H9 (cell line): ENCODE measurements at regions not wholly inside any gene's neighbourhood (a gene's known extent, or its start where the extent isn't known, plus 50 kb on each side); places are given as distances from the start of the nearest gene placed in this dataset.

ENCODE experiments used
- DNase-seq: peaks from one replicate; pipeline ENCODE4 v3.0.0-alpha.2; 2017
- H2AFZ ChIP-seq: one replicate; pipeline ENCODE4 v1.6.1; 2013; ENCODE audit warnings: mild to moderate bottlenecking, low read length, control low read depth, moderate library complexity
- H2AK5ac ChIP-seq: 2 replicates; pipeline ENCODE4 v1.6.1; 2013; ENCODE audit warnings: low read length, control low read depth, mixed read lengths; ENCODE audit not compliant: insufficient read length
- H2BK120ac ChIP-seq: one replicate; pipeline ENCODE4 v1.6.1; 2013; ENCODE audit warnings: low read depth, mild to moderate bottlenecking, low read length, control low read depth, inconsistent platforms; ENCODE audit not compliant: poor library complexity, severe bottlenecking
- H2BK12ac ChIP-seq: 2 replicates; pipeline ENCODE4 v1.6.1; 2013; ENCODE audit warnings: low read length, control low read depth, mixed read lengths, low read depth; ENCODE audit not compliant: insufficient read length
- H2BK15ac ChIP-seq: 2 replicates; pipeline ENCODE4 v1.6.1; 2013; ENCODE audit warnings: low read depth, low read length, control low read depth
- H2BK20ac ChIP-seq: one replicate; pipeline ENCODE4 v1.6.1; 2013; ENCODE audit warnings: low read depth, mild to moderate bottlenecking, low read length, control low read depth, inconsistent platforms; ENCODE audit not compliant: poor library complexity, severe bottlenecking
- H2BK5ac ChIP-seq: 2 replicates; pipeline ENCODE4 v1.6.1; 2013; ENCODE audit warnings: low read length, control low read depth, mixed read lengths; ENCODE audit not compliant: insufficient read length
- H3K14ac ChIP-seq: 2 replicates; pipeline ENCODE4 v1.6.1; 2013; ENCODE audit warnings: low read length, control low read depth; ENCODE audit not compliant: insufficient read depth
- H3K18ac ChIP-seq: 2 replicates; pipeline ENCODE4 v1.6.1; 2013; ENCODE audit warnings: low read depth, mild to moderate bottlenecking, mixed read lengths, low read length, control low read depth; ENCODE audit not compliant: insufficient read length
- H3K23ac ChIP-seq: 2 replicates; pipeline ENCODE4 v1.6.1; 2013; ENCODE audit warnings: low read length, control low read depth, mixed read lengths, low read depth; ENCODE audit not compliant: insufficient read length
- H3K23me2 ChIP-seq: 2 replicates; pipeline ENCODE4 v1.6.1; 2013; ENCODE audit warnings: low read depth, mild to moderate bottlenecking, mixed read lengths, low read length, control low read depth; ENCODE audit not compliant: insufficient read length, poor library complexity, severe bottlenecking
- H3K27ac ChIP-seq: 2 replicates; pipeline ENCODE4 v1.5.1; 2013; ENCODE audit warnings: low read length, control low read depth, mixed read lengths, low read depth; ENCODE audit not compliant: insufficient read length
- H3K27me3 ChIP-seq: 2 replicates; pipeline ENCODE4 v1.6.1; 2013; ENCODE audit warnings: low read length, control low read depth, inconsistent platforms; ENCODE audit not compliant: insufficient read depth
- H3K4ac ChIP-seq: 2 replicates; pipeline ENCODE4 v1.6.1; 2013; ENCODE audit warnings: low read depth, mild to moderate bottlenecking, control low read depth, inconsistent platforms, low read length, moderate library complexity
- H3K4me1 ChIP-seq: 2 replicates; pipeline ENCODE4 v1.6.1; 2013; ENCODE audit warnings: low read length, control low read depth, inconsistent platforms; ENCODE audit not compliant: insufficient read depth
- H3K4me2 ChIP-seq: 2 replicates; pipeline ENCODE4 v1.6.1; 2013; ENCODE audit warnings: low read length, control low read depth, mixed read lengths; ENCODE audit not compliant: insufficient read length, insufficient read depth
- H3K56ac ChIP-seq: 2 replicates; pipeline ENCODE4 v1.6.1; 2013; ENCODE audit warnings: low read depth, mild to moderate bottlenecking, mixed read lengths, low read length, control low read depth; ENCODE audit not compliant: insufficient read length
- H3K79me1 ChIP-seq: 2 replicates; pipeline ENCODE4 v1.6.1; 2013; ENCODE audit warnings: low read depth, mild to moderate bottlenecking, moderate library complexity, low read length, control low read depth, inconsistent platforms; ENCODE audit not compliant: insufficient read depth, poor library complexity, severe bottlenecking
- H3K79me2 ChIP-seq: 2 replicates; pipeline ENCODE4 v1.6.1; 2013; ENCODE audit warnings: low read length, control low read depth, inconsistent platforms; ENCODE audit not compliant: insufficient read depth
- H3K9ac ChIP-seq: 2 replicates; pipeline ENCODE4 v1.6.1; 2013; ENCODE audit warnings: low read length, control low read depth, mixed read lengths; ENCODE audit not compliant: insufficient read length; ENCODE audit errors: extremely low read depth
- H3K9me3 ChIP-seq: one replicate; pipeline ENCODE4 v1.6.1; 2013; ENCODE audit warnings: low read depth, low read length, inconsistent platforms; ENCODE audit not compliant: control insufficient read depth
- H3T11ph ChIP-seq: one replicate; pipeline ENCODE4 v1.6.1; 2013; ENCODE audit warnings: mild to moderate bottlenecking, low read length, control low read depth, inconsistent platforms
- H4K20me1 ChIP-seq: one replicate; pipeline ENCODE4 v1.6.1; 2013; ENCODE audit not compliant: control insufficient read depth, insufficient read length, insufficient read depth
- H4K5ac ChIP-seq: 2 replicates; pipeline ENCODE4 v1.6.1; 2013; ENCODE audit warnings: low read depth, mild to moderate bottlenecking, mixed read lengths, low read length, control low read depth; ENCODE audit not compliant: insufficient read length
- H4K8ac ChIP-seq: replicated peaks from 2 replicates; pipeline ENCODE4 v1.6.1; 2013; ENCODE audit warnings: low read length, control low read depth, mixed read lengths, low read depth; ENCODE audit not compliant: insufficient read length
- H4K91ac ChIP-seq: 2 replicates; pipeline ENCODE4 v1.6.1; 2013; ENCODE audit warnings: low read depth, mild to moderate bottlenecking, moderate library complexity, mixed read lengths, low read length, control low read depth; ENCODE audit not compliant: insufficient read length
- H3K27ac Mint-ChIP-seq, 3 experiments: 2 replicates in 2 of 3; 3 replicates in 1 of 3; pipeline ENCODE4 v1.8.0; 2020 to 2021; ENCODE audit warnings: mixed read lengths in 3 of 3, mild to moderate bottlenecking in 1 of 3, moderate library complexity in 1 of 3
- H3K27me3 Mint-ChIP-seq: 2 replicates; pipeline ENCODE4 v1.8.0; 2021; ENCODE audit warnings: low read depth, mild to moderate bottlenecking, moderate library complexity, mixed read lengths
- H3K36me3 Mint-ChIP-seq, 3 experiments: 2 replicates in 2 of 3; 3 replicates in 1 of 3; pipeline ENCODE4 v1.8.0; 2020 to 2021; ENCODE audit warnings: low read depth in 3 of 3, mixed read lengths in 3 of 3; ENCODE audit not compliant: insufficient read depth in 1 of 3
- H3K4me1 Mint-ChIP-seq, 2 experiments: 2 replicates each; pipeline ENCODE4 v1.8.0; 2020; ENCODE audit warnings: mixed read lengths in 2 of 2
- H3K4me3 Mint-ChIP-seq, 2 experiments: 2 replicates in 1 of 2; 3 replicates in 1 of 2; pipeline ENCODE4 v1.8.0; 2020 to 2021; ENCODE audit warnings: mild to moderate bottlenecking in 2 of 2, mixed read lengths in 2 of 2, moderate library complexity in 1 of 2
- H3K9me3 Mint-ChIP-seq, 2 experiments: 2 replicates in 1 of 2; 3 replicates in 1 of 2; pipeline ENCODE4 v1.8.0; 2020; ENCODE audit warnings: mild to moderate bottlenecking in 2 of 2, mixed read lengths in 2 of 2, moderate library complexity in 1 of 2
- WGBS: extraction: QIAGEN DNeasy Blood & Tissue Kit; methylation state at CpG from one replicate; pipeline ENCODE4 v1.1.7; 2013; ENCODE audit warnings: missing lambda C conversion rate, low lambda C conversion rate, mixed read lengths; ENCODE audit not compliant: insufficient read length; ENCODE audit errors: extremely low coverage; 5-methylcytosine and 5-hydroxymethylcytosine counted together
- TF ChIP-seq, protein P1 (sequence below): fragments of 200-600 bp; sonication (generic); conservative IDR thresholded peaks from 3 replicates; pipeline ENCODE4 v1.8.0; 2021; ENCODE audit warnings: antibody characterized with exemption, mild to moderate bottlenecking

GRCh38 chr1:168970926-168971659 lies 135.4 kb upstream of the ATP1B1 start:
- Histone ChIP-seq H3K27me3 (no peaks in the 10 kb centered on the region), H3T11ph (no peak overlapping the region), H3K9ac (no peak overlapping the region), H3K14ac (peak overlapping the region; percentile 46; the same call in 1 of the 2 replicates), H4K91ac (no peak overlapping the region), H3K4me1 (no peaks in the 10 kb centered on the region; the same call in 1 of the 2 replicates), H3K27ac (no peak overlapping the region), H2AK5ac (no peak overlapping the region), H3K56ac (no peak overlapping the region), H3K9me3 (no peaks in the 10 kb centered on the region), H2BK5ac (no peak overlapping the region), H3K79me1 (no peaks in the 10 kb centered on the region), H2AFZ (no peak overlapping the region), H4K5ac (no peak overlapping the region), H3K23me2 (no peaks in the 10 kb centered on the region), H2BK15ac (no peak overlapping the region), H4K20me1 (no peaks in the 10 kb centered on the region), H3K4me2 (no peak overlapping the region), H2BK120ac (no peak overlapping the region), H3K79me2 (no peaks in the 10 kb centered on the region), H3K18ac (no peak overlapping the region), H2BK20ac (no peak overlapping the region), H2BK12ac (no peak overlapping the region), H3K4ac (no peak overlapping the region), H4K8ac (no peak overlapping the region), H3K23ac (no peak overlapping the region)
- Mint-ChIP-seq H3K4me1 (peaks cover 9 to 12% of the 10 kb centered on the region in 2 experiments), H3K27ac (no peak overlapping the region; a peak in 1 of 7 replicates), H3K27me3 (no peaks in the 10 kb centered on the region), H3K4me3 (no peak overlapping the region), H3K36me3 (no peaks in the 10 kb centered on the region), H3K9me3 (no peaks in the 10 kb centered on the region)
- WGBS, result no CpG with 5 or more reads among the region's 7 CpGs
- DNase-seq, result no peak
- TF ChIP-seq, protein P1, sequence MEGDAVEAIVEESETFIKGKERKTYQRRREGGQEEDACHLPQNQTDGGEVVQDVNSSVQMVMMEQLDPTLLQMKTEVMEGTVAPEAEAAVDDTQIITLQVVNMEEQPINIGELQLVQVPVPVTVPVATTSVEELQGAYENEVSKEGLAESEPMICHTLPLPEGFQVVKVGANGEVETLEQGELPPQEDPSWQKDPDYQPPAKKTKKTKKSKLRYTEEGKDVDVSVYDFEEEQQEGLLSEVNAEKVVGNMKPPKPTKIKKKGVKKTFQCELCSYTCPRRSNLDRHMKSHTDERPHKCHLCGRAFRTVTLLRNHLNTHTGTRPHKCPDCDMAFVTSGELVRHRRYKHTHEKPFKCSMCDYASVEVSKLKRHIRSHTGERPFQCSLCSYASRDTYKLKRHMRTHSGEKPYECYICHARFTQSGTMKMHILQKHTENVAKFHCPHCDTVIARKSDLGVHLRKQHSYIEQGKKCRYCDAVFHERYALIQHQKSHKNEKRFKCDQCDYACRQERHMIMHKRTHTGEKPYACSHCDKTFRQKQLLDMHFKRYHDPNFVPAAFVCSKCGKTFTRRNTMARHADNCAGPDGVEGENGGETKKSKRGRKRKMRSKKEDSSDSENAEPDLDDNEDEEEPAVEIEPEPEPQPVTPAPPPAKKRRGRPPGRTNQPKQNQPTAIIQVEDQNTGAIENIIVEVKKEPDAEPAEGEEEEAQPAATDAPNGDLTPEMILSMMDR, result no peak
